IMR-90 (cell line): ENCODE measurements at regions not wholly inside any gene's neighbourhood (a gene's known extent, or its start where the extent isn't known, plus 50 kb on each side); places are given as distances from the start of the nearest gene placed in this dataset.

Source experiments
- ATAC-seq: fragments of 200-7000 bp; cut with Tn5 transposase; 2 replicates; pipeline ENCODE4 v1.9.1; 2020; ENCODE audit warnings: low read depth, mild to moderate bottlenecking, moderate library complexity
- BruUV-seq: library from RNA; stranded (reverse); fragments of 400-500 nt; replicated peaks from 2 replicates; lab custom pipeline; 2021; lab: Mats Ljungman, UMichigan
- CTCF ChIA-PET: fragments of 300-600 bp; formaldehyde crosslinking; extraction: SDS; loops from one replicate; lab custom pipeline; 2021; ENCODE audit warnings: antibody characterized with exemption; lab: Yijun Ruan, JAX
- POLR2A ChIA-PET: fragments of 300-600 bp; sonication (Branson Sonifier 250); formaldehyde crosslinking; loops from one replicate; lab custom pipeline; 2022; ENCODE audit warnings: antibody characterized with exemption; ENCODE audit not compliant: unreplicated experiment; lab: Charles Lee
- DNase-seq: peaks from one replicate; pipeline ENCODE4 v3.0.0; 2013
- H2AFZ ChIP-seq: replicated peaks from 2 replicates; pipeline ENCODE3; 2013; ENCODE audit warnings: low read length, mild to moderate bottlenecking; ENCODE audit not compliant: poor library complexity
- H2AK5ac ChIP-seq: 2 replicates; pipeline ENCODE4 v1.6.1; 2013; ENCODE audit warnings: low read depth, low read length, inconsistent platforms
- H2AK9ac ChIP-seq: replicated peaks from 2 replicates; pipeline ENCODE3; 2013; ENCODE audit warnings: mild to moderate bottlenecking, low read depth, low read length, moderate library complexity; ENCODE audit not compliant: poor library complexity
- H2BK120ac ChIP-seq: 2 replicates; pipeline ENCODE4 v1.6.1; 2013; ENCODE audit warnings: low read depth, low read length, inconsistent platforms
- H2BK15ac ChIP-seq: 3 replicates; pipeline ENCODE4 v1.6.1; 2013; ENCODE audit warnings: low read depth, low read length, inconsistent platforms
- H2BK20ac ChIP-seq: 2 replicates; pipeline ENCODE4 v1.6.1; 2013; ENCODE audit warnings: low read depth, mild to moderate bottlenecking, inconsistent platforms, low read length, moderate library complexity
- H2BK5ac ChIP-seq: 2 replicates; pipeline ENCODE4 v1.6.1; 2013; ENCODE audit warnings: mild to moderate bottlenecking, low read depth, low read length, inconsistent platforms; ENCODE audit not compliant: poor library complexity, severe bottlenecking
- H3K14ac ChIP-seq: replicated peaks from 2 replicates; pipeline ENCODE4 v1.6.1; 2013; ENCODE audit warnings: low read depth, low read length, inconsistent platforms
- H3K18ac ChIP-seq: 2 replicates; pipeline ENCODE4 v1.6.1; 2013; ENCODE audit warnings: low read depth, low read length, control low read depth
- H3K23ac ChIP-seq: 2 replicates; pipeline ENCODE4 v1.6.1; 2013; ENCODE audit warnings: low read depth, low read length, inconsistent platforms
- H3K27ac ChIP-seq: 2 replicates; pipeline ENCODE4 v1.5.1; 2013; ENCODE audit warnings: mild to moderate bottlenecking, control low read depth, low read length; ENCODE audit not compliant: insufficient read depth
- H3K27me3 ChIP-seq: 2 replicates; pipeline ENCODE4 v1.6.1; 2013; ENCODE audit warnings: low read length; ENCODE audit not compliant: control insufficient read depth, insufficient read depth
- H3K36me3 ChIP-seq: 2 replicates; pipeline ENCODE4 v1.6.1; 2013; ENCODE audit warnings: low read length, mixed read lengths; ENCODE audit not compliant: control insufficient read depth, insufficient read depth
- H3K4ac ChIP-seq: 2 replicates; pipeline ENCODE4 v1.6.1; 2013; ENCODE audit warnings: low read depth, low read length, inconsistent platforms
- H3K4me1 ChIP-seq: 2 replicates; pipeline ENCODE4 v1.6.1; 2013; ENCODE audit warnings: low read length, mixed read lengths; ENCODE audit not compliant: control insufficient read depth, insufficient read depth
- H3K4me2 ChIP-seq: 2 replicates; pipeline ENCODE4 v1.6.1; 2013; ENCODE audit warnings: low read depth, mild to moderate bottlenecking, control low read depth, low read length, moderate library complexity
- H3K4me3 ChIP-seq: 2 replicates; pipeline ENCODE4 v1.5.1; 2013; ENCODE audit warnings: low read depth, mild to moderate bottlenecking, control low read depth, low read length, moderate library complexity; ENCODE audit not compliant: insufficient read depth
- H3K56ac ChIP-seq: 2 replicates; pipeline ENCODE4 v1.6.1; 2013; ENCODE audit warnings: low read length, inconsistent platforms; ENCODE audit not compliant: insufficient read depth; ENCODE audit errors: extremely low read depth
- H3K79me1 ChIP-seq, 2 experiments: 2 replicates each; pipeline ENCODE4 v1.6.1; 2013; ENCODE audit warnings: low read length in 2 of 2, inconsistent platforms in 1 of 2, low read depth in 1 of 2
- H3K9ac ChIP-seq: 2 replicates; pipeline ENCODE4 v1.6.1; 2013; ENCODE audit warnings: low read depth, low read length, control low read depth
- H3K9me1 ChIP-seq: 2 replicates; pipeline ENCODE4 v1.6.1; 2013; ENCODE audit warnings: low read length, inconsistent platforms; ENCODE audit not compliant: insufficient read depth
- H3K9me3 ChIP-seq: 2 replicates; pipeline ENCODE4 v1.6.1; 2013; ENCODE audit warnings: low read length; ENCODE audit not compliant: control insufficient read depth, insufficient read depth
- H4K20me1 ChIP-seq: 2 replicates; pipeline ENCODE4 v1.6.1; 2013; ENCODE audit warnings: low read length, inconsistent platforms; ENCODE audit not compliant: insufficient read depth
- H4K5ac ChIP-seq: 2 replicates; pipeline ENCODE4 v1.6.1; 2013; ENCODE audit warnings: mild to moderate bottlenecking, low read depth, low read length, control low read depth
- H4K8ac ChIP-seq, 2 experiments: 2 replicates each; pipeline ENCODE4 v1.6.1; 2013; ENCODE audit warnings: low read depth in 2 of 2, low read length in 2 of 2, control low read depth in 1 of 2, inconsistent platforms in 1 of 2
- H4K91ac ChIP-seq: 2 replicates; pipeline ENCODE4 v1.6.1; 2013; ENCODE audit warnings: low read depth, low read length, inconsistent platforms; ENCODE audit not compliant: insufficient read depth
- BHLHE40 ChIP-seq: fragments of 150-350 bp; IDR thresholded peaks from 2 replicates; pipeline ENCODE4 v1.6.1; 2016; ENCODE audit warnings: mild to moderate bottlenecking, low read depth, low read length
- NFE2L2 ChIP-seq: fragments of 150-350 bp; IDR thresholded peaks from 2 replicates; pipeline ENCODE4 v1.6.1; 2016; ENCODE audit warnings: low read depth, mild to moderate bottlenecking, low read length
- dilution Hi-C: fragments of 300-500 bp; cut with HindIII; formaldehyde crosslinking; loops from one replicate; pipeline ENCODE4 v1.14.3; 2018; ENCODE audit warnings: low sequenced_read_pairs; ENCODE audit not compliant: unreplicated experiment
- in situ Hi-C: fragments of 300-500 bp; cut with MboI; formaldehyde crosslinking; loops from 3 replicates; pipeline ENCODE4 v1.14.3; 2019; ENCODE audit warnings: low sequenced_read_pairs, inconsistent platforms, mixed read lengths
- intact Hi-C: fragments of 100-400 bp; cut with micrococcal nuclease; formaldehyde crosslinking; loops from 2 replicates; pipeline ENCODE4 v1.10.0; 2022

DNA sequence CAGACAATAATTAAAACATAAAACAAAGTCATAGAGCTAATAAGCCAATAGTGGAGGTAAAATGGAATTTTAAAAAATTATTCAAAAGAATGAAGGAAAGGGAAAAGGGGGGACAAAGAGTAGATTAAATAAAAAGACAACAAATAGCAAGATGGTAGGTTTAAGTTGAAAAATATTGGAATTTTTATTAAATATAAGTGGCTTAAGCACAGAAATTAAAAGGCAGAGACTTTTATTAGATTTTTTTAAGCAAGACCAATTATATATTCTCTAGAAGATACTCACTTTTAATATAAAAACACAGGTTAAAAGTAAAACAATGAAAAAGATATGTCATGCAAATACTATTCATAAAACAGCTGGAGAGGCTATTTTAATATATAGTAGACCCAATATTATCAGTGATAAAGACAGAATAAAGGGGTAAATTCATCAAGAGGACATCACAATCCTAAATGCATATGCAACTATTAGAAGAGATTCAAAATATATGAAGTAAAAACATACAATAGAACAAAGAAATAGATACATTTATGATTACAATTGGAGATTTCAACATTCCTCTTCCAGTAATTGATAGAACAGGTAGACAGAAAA, 98.7 kb downstream of the CYP26B1 start:
- H3K4me3 ChIP-seq, result no peak overlapping the region
- no peaks in the 10 kb centered on the region for H3K4me1 ChIP-seq
- no peak overlapping the region for H3K14ac ChIP-seq
- no peak overlapping the region for H3K18ac ChIP-seq
- DNase-seq (no peak), ATAC-seq (no peak)
- H4K5ac ChIP-seq, result no peak overlapping the region
- no peaks in the 10 kb centered on the region for H3K9me3 ChIP-seq
- no peak overlapping the region for H3K27ac ChIP-seq
- dilution Hi-C loops (no loop called here), in situ Hi-C loops (no loop called here), intact Hi-C loops (no loop called here)
- no peak overlapping the region for H2BK15ac ChIP-seq
- no peak overlapping the region for H2BK5ac ChIP-seq
- H3K27me3 ChIP-seq, result no peaks in the 10 kb centered on the region
- no peak overlapping the region for H2AK9ac ChIP-seq
- H4K91ac ChIP-seq, result no peak overlapping the region
- no peak overlapping the region for H3K56ac ChIP-seq
- ChIA-PET POLR2A (no interaction called here), CTCF (interaction anchor here (1.3 kb wide), 1 partner anchor 8 kb away, joined by 3 read pairs; no protein-coding TSS in a partner anchor)
- H3K4me2 ChIP-seq, result no peak overlapping the region
- no peak overlapping the region for H2BK120ac ChIP-seq
- no peak overlapping the region for H2BK20ac ChIP-seq
- no peak overlapping the region for H3K4ac ChIP-seq
- H3K9ac ChIP-seq, result no peak overlapping the region
- H3K23ac ChIP-seq, result no peak overlapping the region
- no peak overlapping the region for H2AK5ac ChIP-seq
- H3K9me1 ChIP-seq, result no peaks in the 10 kb centered on the region
- H4K8ac ChIP-seq, result no peak overlapping the region
- no peak overlapping the region for H2AFZ ChIP-seq
- no peaks in the 10 kb centered on the region for H3K36me3 ChIP-seq
- BruUV-seq, result no TSS peak
- TF ChIP-seq NFE2L2, result no peak
- TF ChIP-seq BHLHE40, result no peak
- no peaks in the 10 kb centered on the region for H4K20me1 ChIP-seq
- no peaks in the 10 kb centered on the region for H3K79me1 ChIP-seq
